Ectodermal cell (in vitro differentiated cells): ENCODE measurements at regions not wholly inside any gene's neighbourhood (a gene's known extent, or its start where the extent isn't known, plus 50 kb on each side); places are given as distances from the start of the nearest gene placed in this dataset.
"Not testable (repeated sequence)": the region's sequence is repeated elsewhere in the genome, so short reads cannot be mapped to it uniquely, and the experiment has no call there.

Experiments
- H3K27ac ChIP-seq: 2 replicates; pipeline ENCODE4 v1.7.0; 2013; ENCODE audit warnings: mild to moderate bottlenecking, low read depth, low read length; ENCODE audit not compliant: insufficient read depth, poor library complexity, severe bottlenecking
- H3K27me3 ChIP-seq: 2 replicates; pipeline ENCODE4 v1.7.0; 2013; ENCODE audit warnings: mild to moderate bottlenecking, low read length; ENCODE audit not compliant: insufficient read depth, control insufficient read depth, poor library complexity, severe bottlenecking
- H3K36me3 ChIP-seq: one replicate; pipeline ENCODE4 v1.7.0; 2013; ENCODE audit warnings: low read length; ENCODE audit not compliant: control insufficient read depth, insufficient read depth
- H3K4me1 ChIP-seq: one replicate; pipeline ENCODE4 v1.7.0; 2013; ENCODE audit warnings: low read length; ENCODE audit not compliant: control insufficient read depth, insufficient read depth
- H3K4me3 ChIP-seq: 2 replicates; pipeline ENCODE4 v1.7.0; 2013; ENCODE audit warnings: low read depth, low read length, control low read depth; ENCODE audit not compliant: insufficient read depth
- H3K9me3 ChIP-seq: 2 replicates; pipeline ENCODE4 v1.7.0; 2013; ENCODE audit warnings: mild to moderate bottlenecking, low read length, moderate library complexity; ENCODE audit not compliant: control insufficient read depth
- WGBS, 2 experiments: methylation state at CpG; one replicate each; pipeline ENCODE4 v1.1.7; 2013; ENCODE audit warnings: missing lambda C conversion rate in 2 of 2; 5-methylcytosine and 5-hydroxymethylcytosine counted together

DNA sequence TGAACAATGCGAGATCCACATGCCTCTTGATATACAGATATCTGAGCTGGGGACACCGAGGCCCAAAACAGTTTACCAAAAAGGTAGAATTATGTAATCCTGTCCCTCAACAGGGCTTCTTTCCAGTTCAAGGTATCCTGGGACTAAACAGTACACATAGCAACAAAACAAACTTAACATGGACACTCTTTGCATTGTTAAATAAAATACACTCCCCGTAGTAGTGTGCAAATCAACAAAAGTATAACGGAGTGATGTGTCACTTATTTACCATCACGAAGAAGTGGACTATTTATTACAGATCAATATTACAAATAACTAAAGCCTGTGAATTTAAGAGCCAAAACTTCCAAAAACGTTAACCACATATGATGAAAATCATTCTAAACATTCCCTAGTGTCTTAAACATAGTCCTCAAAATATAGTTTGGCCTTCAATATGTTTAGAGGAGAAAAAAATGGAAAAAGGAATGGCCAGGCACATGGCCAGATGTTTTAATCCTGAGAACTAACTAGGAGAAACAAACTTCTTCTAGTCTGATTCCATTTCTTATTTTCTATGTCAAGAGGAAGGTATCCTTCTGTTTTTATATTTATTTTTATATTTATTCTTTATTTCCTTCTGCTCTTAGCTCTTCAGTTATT, 377.5 kb downstream of the OSR1 start:
- WGBS, 2 experiments, result 95 to 96% methylated on average over 5 to 6 of the region's 6 CpGs
- no peaks in the 10 kb centered on the region for H3K4me1 ChIP-seq
- no peaks in the 10 kb centered on the region for H3K9me3 ChIP-seq
- no peak overlapping the region for H3K27ac ChIP-seq
- H3K27me3 ChIP-seq, result no peaks in the 10 kb centered on the region
- H3K36me3 ChIP-seq, result no peaks in the 10 kb centered on the region
- H3K4me3 ChIP-seq, result no peak overlapping the region

DNA sequence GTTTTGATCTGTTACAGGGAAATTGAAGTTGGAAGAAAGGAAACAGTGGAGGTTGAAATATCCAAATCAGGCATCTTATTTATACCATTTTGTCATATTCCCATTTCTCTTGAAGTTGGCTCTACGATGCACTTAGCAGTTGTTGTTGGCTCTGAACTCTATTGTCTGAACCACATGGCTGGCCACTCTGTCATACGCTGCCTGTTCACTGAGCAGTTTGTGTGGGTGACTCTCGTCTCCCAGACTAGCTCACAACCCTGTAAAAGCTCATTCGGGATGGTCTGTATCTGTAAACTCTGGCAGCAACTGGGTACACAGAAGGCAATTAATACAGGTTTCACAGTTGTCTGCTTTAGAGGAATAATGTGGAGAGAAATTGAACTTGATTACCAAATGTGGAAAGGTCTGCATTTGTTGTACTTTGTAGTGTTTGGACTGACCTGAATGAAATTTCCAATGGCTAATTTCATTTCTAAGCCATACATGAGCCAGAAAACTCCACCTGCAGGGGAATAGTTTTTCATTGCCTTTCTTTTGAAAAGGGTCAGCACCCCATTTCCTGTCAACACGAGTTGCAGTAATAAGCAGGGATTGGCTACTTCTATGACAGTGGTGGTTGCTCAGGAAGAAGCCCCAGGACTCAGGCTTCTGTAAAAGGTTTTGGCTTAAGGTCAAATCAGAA, 378.2 kb downstream of the OSR1 start:
- Histone ChIP-seq H3K9me3 (no peaks in the 10 kb centered on the region), H3K36me3 (no peaks in the 10 kb centered on the region)
- 90 to 92% methylated on average over 5 of the region's 5 CpGs for WGBS, 2 experiments

DNA sequence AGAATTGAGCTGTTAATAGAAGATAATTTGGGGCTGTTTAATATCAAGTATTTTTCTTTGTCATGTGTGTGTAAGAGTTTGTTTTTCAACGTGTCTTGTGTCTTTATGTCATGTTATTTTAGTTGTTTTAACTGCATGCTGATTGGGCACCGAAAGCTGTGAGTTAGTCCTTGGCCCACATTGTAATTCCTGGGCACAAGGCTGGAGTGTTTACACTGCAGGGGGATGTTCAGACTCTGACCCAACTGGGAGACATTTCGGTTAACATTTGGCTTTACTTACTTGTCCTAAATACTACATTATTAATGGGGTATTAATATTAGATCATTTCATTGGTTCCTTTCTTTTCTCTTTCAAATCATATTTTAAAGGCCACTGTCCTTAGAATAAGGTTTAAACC, 381.0 kb downstream of the OSR1 start:
- H3K4me3 ChIP-seq, result no peak overlapping the region
- H3K36me3 ChIP-seq, result no peaks in the 10 kb centered on the region
- H3K4me1 ChIP-seq, result no peaks in the 10 kb centered on the region
- H3K27me3 ChIP-seq, result no peaks in the 10 kb centered on the region
- H3K9me3 ChIP-seq, result no peaks in the 10 kb centered on the region
- 91 to 92% methylated on average over 2 of the region's 3 CpGs for WGBS, 2 experiments
- H3K27ac ChIP-seq, result no peak overlapping the region

More for the DNA sequence above, 378.2 kb downstream of the OSR1 start:
- H3K4me3 ChIP-seq, result no peak overlapping the region
- H3K27ac ChIP-seq, result no peak overlapping the region
- H3K27me3 ChIP-seq, result no peaks in the 10 kb centered on the region
- no peaks in the 10 kb centered on the region for H3K4me1 ChIP-seq

GRCh38 chr2:18976168-18976961, 382.1 kb downstream of the OSR1 start:
- H3K4me1 ChIP-seq, result no peaks in the 10 kb centered on the region
- no peaks in the 10 kb centered on the region for H3K36me3 ChIP-seq
- H3K9me3 ChIP-seq, result no peaks in the 10 kb centered on the region
- H3K27ac ChIP-seq, result no peak overlapping the region
- no peak overlapping the region for H3K4me3 ChIP-seq
- 92 to 95% methylated on average over 14 of the region's 14 CpGs for WGBS, 2 experiments
- H3K27me3 ChIP-seq, result no peaks in the 10 kb centered on the region

- 67 to 77% methylated on average over 7 to 9 of the region's 9 CpGs for WGBS, 2 experiments
- no peak overlapping the region for H3K4me3 ChIP-seq
These were observed 382.8 kb downstream of the OSR1 start for GRCh38 chr2:18975506-18976167.

DNA sequence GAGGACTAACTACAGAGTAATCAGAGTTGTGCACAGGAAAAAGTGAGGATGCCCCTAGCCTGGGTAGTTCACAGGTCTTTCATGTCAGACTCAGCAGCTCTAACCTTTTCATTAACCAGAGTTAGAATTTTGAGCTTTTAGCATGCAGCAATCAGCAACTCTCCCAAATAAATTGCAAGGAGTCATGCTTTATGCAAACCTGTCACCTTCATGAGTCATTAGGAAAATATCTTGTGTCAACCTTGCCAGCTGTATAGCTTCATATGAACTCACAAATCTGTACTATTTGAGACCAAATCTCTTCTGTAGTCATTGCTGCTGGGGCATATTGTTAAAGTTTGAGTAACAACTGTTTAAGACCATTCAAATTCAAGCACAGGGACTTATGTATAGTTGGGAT, 382.3 kb upstream of the NT5C1B start:
- H3K9me3 ChIP-seq, result no peaks in the 10 kb centered on the region
- no peak overlapping the region for H3K27ac ChIP-seq
- H3K4me1 ChIP-seq, result no peaks in the 10 kb centered on the region
- H3K36me3 ChIP-seq, result no peaks in the 10 kb centered on the region
- no peaks in the 10 kb centered on the region for H3K27me3 ChIP-seq
- H3K4me3 ChIP-seq, result no peak overlapping the region

More at GRCh38 chr2:18975506-18976167, 382.8 kb downstream of the OSR1 start:
- H3K36me3 ChIP-seq, result no peaks in the 10 kb centered on the region
- H3K9me3 ChIP-seq, result no peaks in the 10 kb centered on the region
- H3K27ac ChIP-seq, result no peak overlapping the region
- no peaks in the 10 kb centered on the region for H3K27me3 ChIP-seq
- H3K4me1 ChIP-seq, result no peaks in the 10 kb centered on the region

GRCh38 chr2:18971069-18971378, 381.7 kb upstream of the NT5C1B start:
- H3K4me1 ChIP-seq, result no peaks in the 10 kb centered on the region
- H3K27ac ChIP-seq, result no peak overlapping the region
- no peak overlapping the region for H3K4me3 ChIP-seq
- H3K36me3 ChIP-seq, result no peaks in the 10 kb centered on the region
- H3K9me3 ChIP-seq, result no peaks in the 10 kb centered on the region
- no peaks in the 10 kb centered on the region for H3K27me3 ChIP-seq
- 87 to 92% methylated on average over 3 of the region's 3 CpGs for WGBS, 2 experiments

- no peak overlapping the region for H3K27ac ChIP-seq
- H3K27me3 ChIP-seq, result no peaks in the 10 kb centered on the region
- H3K36me3 ChIP-seq, result no peaks in the 10 kb centered on the region
- no peaks in the 10 kb centered on the region for H3K4me1 ChIP-seq
- no peak overlapping the region for H3K4me3 ChIP-seq
- H3K9me3 ChIP-seq, result no peaks in the 10 kb centered on the region
- WGBS, 2 experiments, result 70 to 72% methylated on average over 1 of the region's 1 CpG
These were observed 376.8 kb upstream of the NT5C1B start for GRCh38 chr2:18966131-18966530.

- H3K4me3 ChIP-seq, H3K36me3 ChIP-seq, H3K27me3 ChIP-seq, H3K4me1 ChIP-seq, H3K9me3 ChIP-seq, H3K27ac ChIP-seq: not testable (repeated sequence)
- WGBS, 2 experiments, result 75 to 99% methylated on average over 3 of the region's 3 CpGs
These were observed 374.4 kb upstream of the NT5C1B start for GRCh38 chr2:18963739-18964256.

- 92 to 96% methylated on average over 14 of the region's 14 CpGs for WGBS, 2 experiments
- Histone ChIP-seq H3K9me3 (peaks cover 2% of the 10 kb centered on the region), H3K4me3 (no peak overlapping the region), H3K4me1 (no peaks in the 10 kb centered on the region), H3K36me3 (no peaks in the 10 kb centered on the region), H3K27ac (no peak overlapping the region), H3K27me3 (no peaks in the 10 kb centered on the region)
These were observed 372.6 kb upstream of the NT5C1B start for GRCh38 chr2:18961991-18962421.
